ENCODE measurements at regions not wholly inside any gene's neighbourhood (a gene's known extent, or its start where the extent isn't known, plus 50 kb on each side); places are given as distances from the start of the nearest gene placed in this dataset.

GRCh38 chr9:7229571-7229970, 471.8 kb downstream of the KDM4C start:
- POLR2A ChIA-PET = no interaction called here
- TF ChIP-seq, protein P1, sequence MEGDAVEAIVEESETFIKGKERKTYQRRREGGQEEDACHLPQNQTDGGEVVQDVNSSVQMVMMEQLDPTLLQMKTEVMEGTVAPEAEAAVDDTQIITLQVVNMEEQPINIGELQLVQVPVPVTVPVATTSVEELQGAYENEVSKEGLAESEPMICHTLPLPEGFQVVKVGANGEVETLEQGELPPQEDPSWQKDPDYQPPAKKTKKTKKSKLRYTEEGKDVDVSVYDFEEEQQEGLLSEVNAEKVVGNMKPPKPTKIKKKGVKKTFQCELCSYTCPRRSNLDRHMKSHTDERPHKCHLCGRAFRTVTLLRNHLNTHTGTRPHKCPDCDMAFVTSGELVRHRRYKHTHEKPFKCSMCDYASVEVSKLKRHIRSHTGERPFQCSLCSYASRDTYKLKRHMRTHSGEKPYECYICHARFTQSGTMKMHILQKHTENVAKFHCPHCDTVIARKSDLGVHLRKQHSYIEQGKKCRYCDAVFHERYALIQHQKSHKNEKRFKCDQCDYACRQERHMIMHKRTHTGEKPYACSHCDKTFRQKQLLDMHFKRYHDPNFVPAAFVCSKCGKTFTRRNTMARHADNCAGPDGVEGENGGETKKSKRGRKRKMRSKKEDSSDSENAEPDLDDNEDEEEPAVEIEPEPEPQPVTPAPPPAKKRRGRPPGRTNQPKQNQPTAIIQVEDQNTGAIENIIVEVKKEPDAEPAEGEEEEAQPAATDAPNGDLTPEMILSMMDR (IDR thresholded peaks at IDR 0.05; ENCODE audit: insufficient read depth, low read length, missing control alignments) = no peak
- no peak overlapping the region for H3K4me3 ChIP-seq (ENCODE audit: low read depth, low read length)
- CTCF ChIA-PET = no interaction called here
- no peak for DNase-seq (ENCODE audit: low read depth, low spot score)

DNA sequence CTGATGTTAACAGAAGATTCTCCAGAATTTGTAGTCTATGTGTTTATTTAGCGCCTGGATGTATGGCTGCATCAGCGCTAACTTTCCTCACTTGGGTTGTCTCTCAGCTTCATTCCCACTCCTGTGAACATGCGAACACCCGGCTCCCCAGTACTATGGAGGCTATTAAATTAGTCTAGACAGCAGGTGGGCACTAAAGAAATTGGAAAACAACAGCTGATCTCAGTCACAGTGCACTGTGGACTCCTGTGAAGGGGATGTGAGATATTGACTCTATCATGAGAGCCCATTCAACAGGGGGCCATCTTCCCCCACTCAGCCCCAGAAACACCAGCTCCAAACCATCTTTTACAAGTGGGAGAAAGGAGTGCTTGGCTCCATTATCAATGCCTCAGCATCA, 471.0 kb downstream of the KDM4C start:
- DNase-seq (ENCODE audit: low read depth, low spot score) = no peak
- CTCF ChIA-PET = no interaction called here
- no peak overlapping the region for H3K4me3 ChIP-seq (ENCODE audit: low read depth, low read length)
- TF ChIP-seq, protein P1 (IDR thresholded peaks at IDR 0.05; ENCODE audit: insufficient read depth, low read length, missing control alignments) = no peak
- POLR2A ChIA-PET = no interaction called here

GRCh38 chr9:7227951-7228350, 470.2 kb downstream of the KDM4C start:
- ChIA-PET CTCF (no interaction called here), POLR2A (no interaction called here)
- TF ChIP-seq, protein P1 (IDR thresholded peaks at IDR 0.05; ENCODE audit: insufficient read depth, low read length, missing control alignments) = no peak
- DNase-seq (ENCODE audit: low read depth, low spot score) = no peak
- no peak overlapping the region for H3K4me3 ChIP-seq (ENCODE audit: low read depth, low read length)

DNA sequence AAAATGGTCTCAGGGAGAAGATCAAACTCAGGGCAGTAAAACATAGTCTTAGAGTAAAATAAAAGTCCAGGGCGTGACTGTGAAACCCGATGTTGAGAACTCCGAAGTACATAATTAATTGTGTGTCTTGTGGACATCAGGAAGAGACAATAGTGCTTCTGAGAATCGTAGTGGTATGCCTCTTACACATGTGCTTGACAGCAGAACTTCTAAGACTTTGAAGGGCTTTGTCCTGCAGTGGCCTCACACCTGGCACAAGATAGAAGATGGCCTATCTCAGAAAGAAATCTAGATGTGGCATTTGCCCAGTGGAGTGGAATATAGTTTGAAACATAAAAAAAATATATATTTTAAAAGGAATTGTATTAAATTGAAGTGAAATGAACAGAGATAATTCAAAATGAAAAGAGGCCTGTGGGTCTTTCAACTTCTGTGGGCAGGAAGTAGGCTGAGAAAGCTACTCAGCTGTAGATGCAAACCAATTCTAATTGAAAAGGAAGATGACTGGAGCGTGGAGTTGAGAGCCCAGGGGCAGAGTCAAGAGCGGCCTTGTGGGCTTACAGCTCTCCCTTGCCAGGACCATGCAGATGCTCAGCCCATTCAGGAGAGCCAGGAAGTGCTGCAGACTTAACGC, 468.4 kb downstream of the KDM4C start:
- H3K4me3 ChIP-seq (ENCODE audit: low read depth, low read length) = no peak overlapping the region
- CTCF ChIA-PET = no interaction called here
- DNase-seq (ENCODE audit: low read depth, low spot score) = no peak
- TF ChIP-seq, protein P1 (IDR thresholded peaks at IDR 0.05; ENCODE audit: insufficient read depth, low read length, missing control alignments) = no peak
- POLR2A ChIA-PET = no interaction called here
